ENCODE measurements at regions not wholly inside any gene's neighbourhood (a gene's known extent, or its start where the extent isn't known, plus 50 kb on each side); places are given as distances from the start of the nearest gene placed in this dataset.

- no peak for TF ChIP-seq JUND (IDR thresholded peaks at IDR 0.05)
- TF ChIP-seq, protein P1, sequence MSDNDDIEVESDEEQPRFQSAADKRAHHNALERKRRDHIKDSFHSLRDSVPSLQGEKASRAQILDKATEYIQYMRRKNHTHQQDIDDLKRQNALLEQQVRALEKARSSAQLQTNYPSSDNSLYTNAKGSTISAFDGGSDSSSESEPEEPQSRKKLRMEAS (IDR thresholded peaks at IDR 0.05; ENCODE audit: low read depth) = no peak
These were observed 437.9 kb downstream of the CSNK1G3 start (continued) for GRCh38 chr5:123949807-123950340.

DNA sequence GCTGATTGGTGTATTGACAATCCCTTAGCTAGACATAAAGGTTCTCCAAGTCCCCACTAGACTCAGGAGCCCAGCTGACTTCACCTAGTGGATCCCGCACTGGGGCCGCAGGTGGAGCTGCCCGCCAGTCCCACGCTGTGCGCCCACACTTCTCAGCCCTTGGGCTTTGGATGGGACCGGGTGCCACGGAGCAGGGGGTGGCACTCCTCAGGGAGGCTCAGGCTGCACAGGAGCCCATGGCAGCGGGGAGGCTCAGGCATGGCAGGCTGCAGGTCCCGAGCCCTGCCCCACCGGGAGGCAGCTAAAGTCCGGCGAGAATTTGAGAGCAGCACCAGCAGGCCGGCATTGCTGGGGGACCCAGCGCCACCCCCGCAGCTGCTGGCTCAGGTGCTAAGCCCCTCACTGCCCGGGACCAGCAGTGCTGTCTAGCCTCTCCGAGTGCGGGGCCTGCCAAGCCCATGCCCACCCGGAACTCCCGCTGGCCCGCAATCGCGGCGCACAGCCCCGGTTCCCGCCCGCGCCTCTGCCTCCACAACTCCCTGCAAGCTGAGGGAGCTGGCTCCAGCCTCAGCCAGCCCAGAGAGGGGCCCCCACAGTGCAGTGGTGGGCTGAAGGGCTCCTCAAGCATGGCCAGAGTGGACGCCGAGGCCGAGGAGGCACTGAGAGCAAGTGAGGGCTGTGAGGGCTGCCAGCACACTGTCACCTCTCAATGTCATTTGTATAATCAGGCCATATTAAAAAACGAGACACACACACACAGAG is 437.2 kb downstream of the CSNK1G3 start:
- Histone ChIP-seq H3K9me3 (no peaks in the 10 kb centered on the region), H3K4me1 (ENCODE audit: control insufficient read depth in 1 of 2, insufficient read depth in 2 of 2, low read depth in 1 of 2, low read length in 1 of 2) (peaks cover 0 to 8% of the 10 kb centered on the region in 2 experiments; a peak in 1 of 4 replicates), H3K36me3 (replicated peaks in 1 of 2; ENCODE audit: control insufficient read depth in 1 of 2, insufficient read depth in 2 of 2, low read length in 1 of 2) (no peaks in the 10 kb centered on the region), H3K27ac (ENCODE audit: low read depth in 2 of 2, low read length in 1 of 2) (no peak overlapping the region), H3K27me3 (ENCODE audit: insufficient read depth) (no peaks in the 10 kb centered on the region), H3K4me2 (no peak overlapping the region), H3K79me2 (ENCODE audit: insufficient read depth) (no peaks in the 10 kb centered on the region), H2AFZ (ENCODE audit: low read depth) (no peak overlapping the region), H4K20me1 (ENCODE audit: insufficient read depth) (no peaks in the 10 kb centered on the region), H3F3A (replicated peaks; ENCODE audit: insufficient read depth) (no peaks in the 10 kb centered on the region), H3K9me2 (no peaks in the 10 kb centered on the region), H3K4me3 (ENCODE audit: low read depth in 2 of 2, low read length in 1 of 2) (no peak overlapping the region), H3K9ac (no peak overlapping the region)
- ChIA-PET POLR2A (interaction anchor here (1.3 kb wide), 1 partner anchor 178 kb away, joined by 3 read pairs; no protein-coding TSS in a partner anchor), CTCF (no interaction called here)
- no peak for DNase-seq
- TF ChIP-seq FOXJ3 (CRISPR knock-in tag; IDR thresholded peaks at IDR 0.05) (no peak), EP300 (IDR thresholded peaks at IDR 0.05; ENCODE audit: borderline replicate concordance in 1 of 2, low read depth in 1 of 2, low read length in 1 of 2) (no peak), NRF1 (IDR thresholded peaks at IDR 0.05; ENCODE audit: low read depth, low read length) (no peak), RCOR1 (IDR thresholded peaks at IDR 0.05; ENCODE audit: low read length) (no peak), ELF1 (IDR thresholded peaks at IDR 0.05) (no peak), NFIC (IDR thresholded peaks at IDR 0.05; ENCODE audit: borderline replicate concordance) (no peak), SMC3 (IDR thresholded peaks at IDR 0.05; ENCODE audit: low read depth, low read length) (no peak), RXRA (IDR thresholded peaks at IDR 0.05; ENCODE audit: borderline replicate concordance, low read depth) (no peak), CHD2 (IDR thresholded peaks at IDR 0.05; ENCODE audit: low read length, partially characterized antibody) (no peak), MXI1 (IDR thresholded peaks at IDR 0.05; ENCODE audit: low read depth, low read length) (no peak), POLR2AphosphoS5 (IDR thresholded peaks at IDR 0.05; ENCODE audit: low read depth, low read length) (no peak)
- TF ChIP-seq, protein P2, sequence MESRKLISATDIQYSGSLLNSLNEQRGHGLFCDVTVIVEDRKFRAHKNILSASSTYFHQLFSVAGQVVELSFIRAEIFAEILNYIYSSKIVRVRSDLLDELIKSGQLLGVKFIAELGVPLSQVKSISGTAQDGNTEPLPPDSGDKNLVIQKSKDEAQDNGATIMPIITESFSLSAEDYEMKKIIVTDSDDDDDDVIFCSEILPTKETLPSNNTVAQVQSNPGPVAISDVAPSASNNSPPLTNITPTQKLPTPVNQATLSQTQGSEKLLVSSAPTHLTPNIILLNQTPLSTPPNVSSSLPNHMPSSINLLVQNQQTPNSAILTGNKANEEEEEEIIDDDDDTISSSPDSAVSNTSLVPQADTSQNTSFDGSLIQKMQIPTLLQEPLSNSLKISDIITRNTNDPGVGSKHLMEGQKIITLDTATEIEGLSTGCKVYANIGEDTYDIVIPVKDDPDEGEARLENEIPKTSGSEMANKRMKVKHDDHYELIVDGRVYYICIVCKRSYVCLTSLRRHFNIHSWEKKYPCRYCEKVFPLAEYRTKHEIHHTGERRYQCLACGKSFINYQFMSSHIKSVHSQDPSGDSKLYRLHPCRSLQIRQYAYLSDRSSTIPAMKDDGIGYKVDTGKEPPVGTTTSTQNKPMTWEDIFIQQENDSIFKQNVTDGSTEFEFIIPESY (IDR thresholded peaks at IDR 0.05; ENCODE audit: borderline replicate concordance, low read depth) = no peak
- 90% methylated on average over 7 of the region's 32 CpGs for WGBS (ENCODE audit: low lambda C conversion rate)

All from SK-N-SH (cell line).